Ectodermal cell (in vitro differentiated cells): ENCODE measurements at regions not wholly inside any gene's neighbourhood (a gene's known extent, or its start where the extent isn't known, plus 50 kb on each side); places are given as distances from the start of the nearest gene placed in this dataset.

Experiments
- H3K27ac ChIP-seq: 2 replicates; pipeline ENCODE4 v1.7.0; 2013; ENCODE audit warnings: mild to moderate bottlenecking, low read depth, low read length; ENCODE audit not compliant: insufficient read depth, poor library complexity, severe bottlenecking
- H3K27me3 ChIP-seq: 2 replicates; pipeline ENCODE4 v1.7.0; 2013; ENCODE audit warnings: mild to moderate bottlenecking, low read length; ENCODE audit not compliant: insufficient read depth, control insufficient read depth, poor library complexity, severe bottlenecking
- H3K36me3 ChIP-seq: one replicate; pipeline ENCODE4 v1.7.0; 2013; ENCODE audit warnings: low read length; ENCODE audit not compliant: control insufficient read depth, insufficient read depth
- H3K4me1 ChIP-seq: one replicate; pipeline ENCODE4 v1.7.0; 2013; ENCODE audit warnings: low read length; ENCODE audit not compliant: control insufficient read depth, insufficient read depth
- H3K4me3 ChIP-seq: 2 replicates; pipeline ENCODE4 v1.7.0; 2013; ENCODE audit warnings: low read depth, low read length, control low read depth; ENCODE audit not compliant: insufficient read depth
- H3K9me3 ChIP-seq: 2 replicates; pipeline ENCODE4 v1.7.0; 2013; ENCODE audit warnings: mild to moderate bottlenecking, low read length, moderate library complexity; ENCODE audit not compliant: control insufficient read depth
- WGBS, 2 experiments: methylation state at CpG; one replicate each; pipeline ENCODE4 v1.1.7; 2013; ENCODE audit warnings: missing lambda C conversion rate in 2 of 2; 5-methylcytosine and 5-hydroxymethylcytosine counted together

DNA sequence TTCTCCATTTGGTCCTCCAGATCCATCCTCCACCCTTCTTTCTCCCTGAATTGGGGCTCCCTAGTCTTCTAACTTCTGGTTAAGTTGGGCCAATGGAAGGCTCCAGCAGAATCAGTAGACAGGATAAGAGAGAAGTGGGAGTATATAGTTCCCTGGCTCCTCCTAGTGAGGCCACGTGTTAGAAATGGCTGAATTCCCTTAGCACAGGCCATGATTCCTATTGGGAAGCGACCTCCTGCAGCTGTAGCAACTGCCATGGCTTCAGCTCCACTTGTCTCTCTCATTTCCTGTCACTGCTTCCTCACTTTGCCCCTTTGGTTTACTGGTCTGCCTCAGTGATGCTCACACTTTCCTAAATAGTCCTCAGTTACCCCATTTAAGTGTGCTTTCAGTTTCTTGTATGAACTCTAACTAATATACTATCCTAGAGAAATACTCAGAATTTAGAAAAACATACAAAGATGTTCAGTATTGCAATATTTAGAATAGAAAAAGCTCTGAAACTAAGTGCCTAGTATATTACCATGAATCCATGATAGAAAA is 104.8 kb upstream of the SMARCA2 start:
- H3K27ac ChIP-seq: no peak overlapping the region
- H3K4me1 ChIP-seq: no peaks in the 10 kb centered on the region
- no peaks in the 10 kb centered on the region for H3K27me3 ChIP-seq
- no peaks in the 10 kb centered on the region for H3K36me3 ChIP-seq
- WGBS, 2 experiments: 66 to 70% methylated on average over 2 of the region's 2 CpGs
- no peak overlapping the region for H3K4me3 ChIP-seq
- no peaks in the 10 kb centered on the region for H3K9me3 ChIP-seq

DNA sequence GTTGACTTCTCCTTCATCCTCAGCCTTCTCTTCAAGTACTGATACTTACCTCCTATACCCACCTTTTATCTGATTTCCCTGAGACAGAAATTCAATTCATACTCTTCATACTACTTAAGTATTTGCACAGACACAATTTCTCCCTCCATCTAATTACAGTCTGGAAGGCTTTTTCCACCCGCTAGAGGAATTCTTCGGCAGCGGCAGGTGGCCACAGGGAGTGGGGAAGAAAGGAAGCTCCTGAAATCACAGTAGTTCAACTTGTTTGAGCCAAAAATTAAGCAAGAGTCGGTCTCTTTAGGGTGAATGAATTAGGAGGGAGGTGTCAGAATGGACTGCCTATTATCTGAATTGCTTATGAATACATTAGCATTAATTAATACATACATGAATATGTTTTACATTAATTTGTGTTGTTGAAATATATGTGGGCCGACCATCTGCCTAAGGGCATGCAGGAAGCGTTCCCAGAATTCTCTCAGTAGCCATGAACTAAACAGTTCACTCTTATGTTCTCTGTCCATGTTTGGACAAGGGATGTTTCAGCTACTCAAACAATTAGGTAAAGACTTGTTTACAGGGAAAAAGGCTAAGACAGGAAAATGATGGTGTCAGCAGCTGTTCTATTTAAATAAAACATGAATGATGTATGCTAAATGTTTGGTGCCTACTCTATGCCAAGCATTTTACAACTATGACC is 101.4 kb upstream of the SMARCA2 start:
- Histone ChIP-seq H3K27ac (no peak overlapping the region), H3K4me1 (peaks cover 5% of the 10 kb centered on the region), H3K36me3 (no peaks in the 10 kb centered on the region), H3K27me3 (no peaks in the 10 kb centered on the region), H3K9me3 (no peaks in the 10 kb centered on the region), H3K4me3 (no peak overlapping the region)
- WGBS, 2 experiments: 91 to 97% methylated on average over 6 of the region's 6 CpGs

DNA sequence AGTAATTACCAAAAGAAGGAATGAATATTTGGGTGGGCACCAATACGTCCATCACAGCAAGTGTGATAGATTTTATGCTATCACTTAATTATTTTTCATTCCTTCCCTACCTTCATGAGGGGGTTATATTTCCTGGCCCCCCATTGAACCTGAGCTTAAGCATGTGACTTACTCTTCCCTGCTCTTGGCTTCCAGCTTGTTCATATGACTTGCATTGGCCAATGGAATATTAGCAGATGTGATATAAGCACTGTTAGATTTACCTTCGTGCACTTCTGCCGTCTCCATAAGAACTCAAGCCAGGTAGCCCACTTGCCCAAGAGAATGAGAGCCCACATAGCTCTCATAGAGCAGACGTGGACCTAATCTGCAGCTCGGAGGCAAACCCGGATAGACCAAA is 99.1 kb upstream of the SMARCA2 start:
- WGBS, 2 experiments: 91 to 97% methylated on average over 6 of the region's 6 CpGs
- Histone ChIP-seq H3K36me3 (no peaks in the 10 kb centered on the region), H3K9me3 (no peaks in the 10 kb centered on the region), H3K27ac (no peak overlapping the region), H3K4me3 (no peak overlapping the region), H3K4me1 (peaks cover 5% of the 10 kb centered on the region), H3K27me3 (no peaks in the 10 kb centered on the region)

DNA sequence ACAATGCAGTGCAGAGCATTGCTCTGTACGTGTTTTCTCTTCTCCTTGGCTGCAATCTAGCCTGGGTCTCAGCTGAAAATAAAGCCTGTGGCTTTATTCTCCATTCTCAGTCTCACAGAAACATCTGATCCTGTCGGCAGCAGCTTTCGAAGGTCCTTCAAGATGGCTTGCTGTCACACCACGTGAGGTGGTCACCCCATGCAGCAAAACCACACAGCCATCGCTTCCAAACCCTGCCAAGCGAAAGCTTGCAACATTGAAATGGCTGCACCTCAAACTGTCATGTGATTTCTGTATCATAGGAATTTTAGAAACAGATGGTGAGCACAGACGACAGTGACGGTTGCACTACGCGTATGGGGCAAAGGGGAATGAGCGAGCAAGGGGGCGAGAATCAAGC is 98.5 kb upstream of the SMARCA2 start:
- Histone ChIP-seq H3K9me3 (no peaks in the 10 kb centered on the region), H3K27me3 (no peaks in the 10 kb centered on the region), H3K27ac (no peak overlapping the region), H3K4me1 (peaks cover 5% of the 10 kb centered on the region), H3K36me3 (no peaks in the 10 kb centered on the region), H3K4me3 (no peak overlapping the region)
- 92 to 94% methylated on average over 12 of the region's 12 CpGs for WGBS, 2 experiments

DNA sequence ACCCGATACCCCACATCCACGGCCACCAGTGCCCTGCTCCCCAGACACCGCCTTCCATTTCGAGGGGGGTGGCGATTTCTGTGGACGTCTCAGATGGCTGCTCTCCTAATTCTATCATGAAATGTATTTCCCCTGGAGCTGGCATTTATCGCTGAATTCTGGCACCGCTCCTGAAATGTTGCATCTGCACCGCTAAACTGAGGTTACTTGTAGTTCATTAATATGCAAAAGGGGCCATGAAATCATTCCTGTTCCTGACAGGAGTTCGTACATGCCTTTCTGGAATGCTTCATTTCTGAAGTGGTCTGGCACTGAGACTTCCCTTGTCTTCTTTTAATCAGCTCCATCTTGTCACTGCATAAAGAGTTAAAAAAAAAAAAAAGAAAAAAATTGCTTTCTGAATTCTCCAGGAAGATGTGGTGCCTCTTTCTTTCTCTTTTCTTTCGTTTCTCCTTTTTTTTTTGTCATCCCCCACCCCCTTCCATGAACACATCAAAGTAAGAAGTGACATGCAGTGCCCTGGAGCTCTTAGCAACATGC is 97.7 kb upstream of the SMARCA2 start:
- 83 to 85% methylated on average over 11 of the region's 11 CpGs for WGBS, 2 experiments

DNA sequence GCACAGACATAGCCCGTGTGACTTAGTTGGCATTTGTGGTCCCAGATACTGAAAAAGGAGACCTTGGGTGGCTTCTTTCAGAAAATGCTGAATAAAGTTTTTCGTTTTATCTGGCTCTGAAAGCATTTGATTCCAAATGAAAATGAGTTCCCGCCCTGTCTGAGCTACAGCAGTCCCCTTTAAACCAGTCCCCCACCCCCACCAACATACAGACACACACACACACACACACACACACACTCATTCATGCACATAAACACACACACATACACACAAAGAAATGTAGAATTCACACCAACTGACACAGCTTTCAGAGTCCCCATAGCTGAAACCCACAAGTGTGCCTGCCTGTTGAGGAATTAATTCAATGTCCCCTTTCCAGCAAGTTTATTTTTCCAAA is 97.0 kb upstream of the SMARCA2 start:
- WGBS, 2 experiments: 77 to 87% methylated on average over 3 of the region's 3 CpGs
- Histone ChIP-seq H3K4me3 (no peak overlapping the region), H3K9me3 (no peaks in the 10 kb centered on the region), H3K27ac (no peak overlapping the region), H3K4me1 (peaks cover 5% of the 10 kb centered on the region), H3K36me3 (no peaks in the 10 kb centered on the region), H3K27me3 (no peaks in the 10 kb centered on the region)

More for the DNA sequence above, 97.7 kb upstream of the SMARCA2 start:
- no peaks in the 10 kb centered on the region for H3K27me3 ChIP-seq
- no peak overlapping the region for H3K27ac ChIP-seq
- no peaks in the 10 kb centered on the region for H3K36me3 ChIP-seq
- peaks cover 5% of the 10 kb centered on the region for H3K4me1 ChIP-seq
- no peaks in the 10 kb centered on the region for H3K9me3 ChIP-seq
- no peak overlapping the region for H3K4me3 ChIP-seq

DNA sequence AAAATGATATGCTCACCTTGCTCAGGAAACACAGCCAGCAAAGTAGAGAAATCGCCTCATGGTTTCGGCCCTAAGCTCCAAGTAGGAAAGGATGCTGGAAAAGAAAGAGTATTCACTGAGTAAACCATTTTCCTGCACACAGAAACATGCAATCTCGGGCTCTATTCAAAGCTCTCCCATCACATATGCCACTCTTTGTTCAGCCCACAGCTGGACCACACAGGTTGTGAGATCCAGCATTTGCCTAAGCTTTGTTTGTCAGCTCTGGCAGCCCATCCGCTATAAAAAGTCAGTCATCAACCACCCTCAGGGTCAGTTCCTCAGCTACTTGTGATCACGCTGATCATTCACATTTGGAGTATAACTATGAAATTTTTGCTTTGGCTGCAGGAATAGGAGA is 96.5 kb upstream of the SMARCA2 start:
- H3K27me3 ChIP-seq: no peaks in the 10 kb centered on the region
- H3K36me3 ChIP-seq: no peaks in the 10 kb centered on the region
- H3K27ac ChIP-seq: no peak overlapping the region
- H3K9me3 ChIP-seq: no peaks in the 10 kb centered on the region
- H3K4me1 ChIP-seq: peaks cover 5% of the 10 kb centered on the region
- no peak overlapping the region for H3K4me3 ChIP-seq
- WGBS, 2 experiments: 65 to 67% methylated on average over 5 of the region's 5 CpGs

DNA sequence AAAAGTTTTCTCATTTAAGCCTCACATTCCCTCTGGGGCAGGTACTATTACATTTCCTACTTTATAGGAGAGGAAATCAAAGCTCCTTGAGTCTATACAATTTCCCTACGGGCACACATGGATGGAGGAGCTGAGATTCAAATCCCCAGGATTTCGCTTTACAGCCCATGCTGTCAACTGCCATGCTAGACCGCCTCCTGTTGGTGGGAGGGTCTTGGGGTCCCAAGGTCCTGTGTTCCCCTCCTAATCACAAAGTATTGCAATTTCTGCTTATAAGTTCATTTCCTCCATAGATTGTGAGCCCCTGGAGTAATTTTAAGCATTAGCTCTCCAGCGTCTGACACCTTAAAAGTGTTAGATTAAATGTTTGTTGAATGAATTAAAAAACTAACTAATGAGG is 95.9 kb upstream of the SMARCA2 start:
- no peaks in the 10 kb centered on the region for H3K9me3 ChIP-seq
- no peak overlapping the region for H3K27ac ChIP-seq
- no peak overlapping the region for H3K4me3 ChIP-seq
- 91% methylated on average over 4 of the region's 4 CpGs for WGBS, 2 experiments
- H3K27me3 ChIP-seq: no peaks in the 10 kb centered on the region
- H3K36me3 ChIP-seq: no peaks in the 10 kb centered on the region
- H3K4me1 ChIP-seq: peaks cover 5% of the 10 kb centered on the region

DNA sequence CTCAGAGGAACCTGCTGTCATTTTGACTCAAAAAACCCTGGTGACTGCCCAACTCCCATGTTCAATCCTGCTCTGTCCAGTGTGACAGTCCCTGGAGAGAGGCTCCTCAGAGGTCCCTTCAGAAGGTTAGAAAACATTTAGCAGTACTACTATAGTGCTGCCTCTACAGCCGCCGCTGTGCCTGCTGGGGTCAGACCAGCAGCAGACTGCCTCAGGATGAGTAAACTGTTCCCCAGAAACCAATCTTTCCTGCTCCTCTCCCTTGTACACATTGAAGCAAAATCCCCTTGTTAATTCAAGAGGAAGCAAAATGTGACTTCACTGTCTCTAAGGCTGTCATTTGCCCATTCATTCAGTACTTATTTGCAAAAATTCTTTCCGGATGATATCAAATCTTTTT is 94.8 kb upstream of the SMARCA2 start:
- Histone ChIP-seq H3K4me1 (peaks cover 5% of the 10 kb centered on the region), H3K4me3 (no peak overlapping the region), H3K36me3 (no peaks in the 10 kb centered on the region), H3K27ac (no peak overlapping the region), H3K27me3 (no peaks in the 10 kb centered on the region), H3K9me3 (no peaks in the 10 kb centered on the region)
- WGBS, 2 experiments: 86 to 89% methylated on average over 3 of the region's 3 CpGs

DNA sequence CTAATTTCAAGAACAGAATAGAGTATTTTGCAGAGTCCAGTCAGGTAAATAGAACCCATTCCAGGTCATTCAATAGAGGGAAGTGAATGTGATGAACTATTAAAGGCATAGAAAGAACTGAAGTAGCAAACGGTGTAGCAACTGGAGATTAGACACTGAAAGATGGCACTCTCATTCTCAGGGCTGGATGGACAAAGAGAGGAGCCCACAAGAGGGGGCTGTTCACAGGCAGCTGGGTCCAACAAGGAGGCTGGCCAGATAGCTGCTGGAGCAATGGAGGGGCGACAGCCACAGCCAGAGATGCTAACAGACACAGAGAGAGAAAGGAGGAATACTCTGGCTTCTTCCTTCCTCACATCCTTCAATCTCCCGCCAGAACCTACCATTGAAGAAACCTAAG is 93.1 kb upstream of the SMARCA2 start:
- H3K4me3 ChIP-seq: no peak overlapping the region
- peaks cover 7% of the 10 kb centered on the region for H3K4me1 ChIP-seq
- H3K9me3 ChIP-seq: no peaks in the 10 kb centered on the region
- no peaks in the 10 kb centered on the region for H3K36me3 ChIP-seq
- no peaks in the 10 kb centered on the region for H3K27me3 ChIP-seq
- WGBS, 2 experiments: 95 to 99% methylated on average over 3 of the region's 3 CpGs
- no peak overlapping the region for H3K27ac ChIP-seq
